Activated CD4-positive, alpha-beta T cell treated with anti-CD3 and anti-CD28 coated beads, Interleukin-2, amount 10 ng/mL, durations not matched to agents 7 days and 5 days (primary cell): ENCODE measurements at regions not wholly inside any gene's neighbourhood (a gene's known extent, or its start where the extent isn't known, plus 50 kb on each side); places are given as distances from the start of the nearest gene placed in this dataset.
A peak's percentile ranks its signal among the peaks of the same experiment; 100 is the strongest.
"Not testable (repeated sequence)": the region's sequence is repeated elsewhere in the genome, so short reads cannot be mapped to it uniquely, and the experiment has no call there.

Experiments
- CTCF ChIA-PET: fragments of 350-600 bp; sonication (Branson Sonifier 250); formaldehyde crosslinking; loops from one replicate; lab custom pipeline; 2021; ENCODE audit warnings: antibody characterized with exemption; lab: Charles Lee
- POLR2A ChIA-PET: fragments of 350-600 bp; sonication (Branson Sonifier 250); formaldehyde crosslinking; loops from one replicate; lab custom pipeline; 2021; ENCODE audit warnings: antibody characterized with exemption; lab: Charles Lee
- DNase-seq: peaks from one replicate; pipeline ENCODE4 v3.0.0-alpha.2; 2020
- H3K27ac Mint-ChIP-seq: one replicate; pipeline ENCODE4 v1.8.0; 2021; ENCODE audit warnings: mild to moderate bottlenecking, moderate library complexity, mixed read lengths
- H3K27me3 Mint-ChIP-seq: one replicate; pipeline ENCODE4 v1.8.0; 2021; ENCODE audit warnings: mixed read lengths
- H3K36me3 Mint-ChIP-seq: one replicate; pipeline ENCODE4 v1.8.0; 2021; ENCODE audit warnings: low read depth, mixed read lengths
- H3K4me1 Mint-ChIP-seq: one replicate; pipeline ENCODE4 v1.8.0; 2021; ENCODE audit warnings: mixed read lengths
- H3K4me3 Mint-ChIP-seq: one replicate; pipeline ENCODE4 v1.8.0; 2021; ENCODE audit warnings: mild to moderate bottlenecking, moderate library complexity, mixed read lengths
- H3K9me3 Mint-ChIP-seq: one replicate; pipeline ENCODE4 v1.8.0; 2021; ENCODE audit warnings: mixed read lengths

DNA sequence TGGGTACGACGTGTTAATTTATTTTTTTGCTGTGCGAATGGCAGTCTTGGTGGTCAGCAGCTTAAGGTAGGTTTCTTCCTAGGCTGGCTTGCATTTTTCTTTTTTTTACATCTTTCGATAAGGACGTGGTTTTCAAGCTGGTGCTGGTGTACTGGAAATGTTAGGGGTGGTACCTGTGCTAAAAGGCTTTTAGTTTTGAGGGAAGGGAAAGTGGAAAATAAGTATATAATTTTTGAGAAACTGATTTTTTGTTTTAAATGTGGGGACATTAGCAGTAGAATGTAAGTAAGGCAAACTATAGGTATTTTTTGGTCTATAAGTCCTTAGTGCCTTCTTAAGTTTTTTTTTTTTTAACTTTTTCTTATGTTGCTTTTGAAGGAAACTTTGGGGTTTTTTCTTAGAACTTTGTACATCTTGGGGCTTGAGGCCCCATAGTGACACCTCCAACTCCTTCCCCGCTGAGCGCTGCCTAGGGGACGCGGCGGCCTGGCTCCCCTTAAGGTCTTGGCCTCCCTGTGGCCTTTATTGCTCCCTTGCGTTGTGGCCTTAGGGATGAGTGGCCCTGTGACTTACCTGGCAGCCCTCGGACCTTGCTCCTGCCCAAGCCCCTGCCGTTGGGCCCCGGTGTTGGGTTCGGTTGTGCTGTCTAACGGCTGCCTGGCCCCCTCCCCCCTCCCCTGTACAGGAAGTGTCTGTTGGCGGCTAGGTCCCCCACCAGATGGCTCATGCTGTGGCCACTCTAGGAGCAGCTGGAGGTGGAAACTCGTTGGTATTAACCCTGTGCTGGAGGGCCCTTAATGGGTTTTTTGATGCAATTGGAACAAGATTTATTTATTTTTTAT is 88.0 kb upstream of the RPRML start:
- POLR2A ChIA-PET = no interaction called here
- Mint-ChIP-seq H3K27ac (peak overlapping the region; percentile 94), H3K36me3 (peaks cover 27% of the 10 kb centered on the region), H3K9me3 (peaks cover 8% of the 10 kb centered on the region), H3K4me3 (peak overlapping the region; percentile 76), H3K27me3 (no peaks in the 10 kb centered on the region), H3K4me1 (peaks cover 36% of the 10 kb centered on the region)
- CTCF ChIA-PET = interaction anchor here (0.6 kb wide), 2 partner anchors 50 to 234 kb away, joined by 4 read pairs; no protein-coding TSS in a partner anchor
- DNase-seq = peak; percentile 87

DNA sequence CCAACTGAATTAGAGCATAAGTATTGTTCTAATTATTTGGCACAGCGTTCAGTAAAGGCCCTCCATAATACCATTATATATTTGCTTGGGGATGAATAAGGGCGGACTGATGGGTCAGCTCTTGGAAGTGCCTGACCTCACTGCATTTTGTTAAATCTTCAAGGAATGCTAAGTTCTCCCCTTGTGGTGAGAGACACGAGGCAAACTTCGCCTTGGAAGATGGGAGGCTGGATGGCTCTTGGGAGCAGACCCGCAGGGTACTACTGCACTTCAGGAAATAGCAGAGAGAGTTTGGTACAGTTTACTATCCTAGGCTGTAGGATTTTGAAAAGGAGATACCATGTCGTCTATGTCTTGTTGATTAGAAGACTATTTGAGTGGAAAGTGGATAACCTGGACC is 87.0 kb upstream of the RPRML start:
- H3K9me3 Mint-ChIP-seq = peaks cover 5% of the 10 kb centered on the region
- H3K4me3 Mint-ChIP-seq = peak overlapping the region; percentile 76
- peaks cover 23% of the 10 kb centered on the region for H3K36me3 Mint-ChIP-seq
- H3K4me1 Mint-ChIP-seq = peaks cover 28% of the 10 kb centered on the region
- no peaks in the 10 kb centered on the region for H3K27me3 Mint-ChIP-seq
- CTCF ChIA-PET = interaction anchor here (0.6 kb wide), 1 partner anchor 37 kb away, joined by 4 read pairs; no protein-coding TSS in a partner anchor
- POLR2A ChIA-PET = no interaction called here
- peak overlapping the region; percentile 94 for H3K27ac Mint-ChIP-seq
- DNase-seq = no peak

DNA sequence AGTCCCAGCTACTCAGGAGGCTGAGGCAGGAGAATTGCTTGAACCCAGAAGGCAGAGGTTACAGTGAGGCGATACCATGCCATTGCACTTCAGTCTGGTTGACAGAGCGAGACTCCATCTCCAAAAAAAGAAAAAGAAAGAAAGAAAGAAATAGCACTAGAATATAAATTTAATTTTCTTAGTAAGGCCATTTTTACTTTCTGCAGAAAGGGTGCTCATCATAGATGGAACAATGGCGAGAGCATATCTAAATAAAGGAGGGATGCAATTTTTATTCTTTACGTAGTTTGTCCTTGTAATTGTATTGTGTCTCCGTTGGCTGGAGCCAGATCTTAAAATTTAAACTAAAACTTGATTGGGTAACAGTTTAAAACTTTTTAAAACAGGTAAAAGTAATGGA is 85.6 kb upstream of the RPRML start:
- no peak for DNase-seq
- no peak overlapping the region for H3K4me3 Mint-ChIP-seq
- peaks cover 20% of the 10 kb centered on the region for H3K4me1 Mint-ChIP-seq
- H3K36me3 Mint-ChIP-seq = peaks cover 15% of the 10 kb centered on the region
- POLR2A ChIA-PET = no interaction called here
- H3K9me3 Mint-ChIP-seq = no peaks in the 10 kb centered on the region
- CTCF ChIA-PET = no interaction called here
- no peaks in the 10 kb centered on the region for H3K27me3 Mint-ChIP-seq
- no peak overlapping the region for H3K27ac Mint-ChIP-seq

DNA sequence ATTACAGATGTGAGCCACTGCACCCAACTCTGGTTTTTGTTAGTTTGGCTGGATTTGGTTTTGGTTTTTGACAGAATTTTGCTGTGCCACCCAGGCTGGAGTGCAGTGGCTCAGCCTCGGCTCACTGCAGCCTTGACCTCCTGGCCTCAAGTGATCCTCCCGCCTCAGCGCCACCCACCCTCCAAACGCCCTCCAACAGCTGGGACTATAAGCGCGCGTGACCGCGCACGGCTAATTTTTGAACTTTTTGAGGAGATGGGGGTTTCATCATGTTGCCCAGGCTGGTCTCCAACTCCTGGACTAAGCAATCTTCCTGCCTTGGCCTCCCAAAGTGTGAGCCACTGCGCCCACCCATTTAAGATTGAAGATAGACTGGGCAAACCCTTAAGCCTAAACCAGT is 84.4 kb upstream of the RPRML start:
- Mint-ChIP-seq H3K4me1 (peaks cover 16% of the 10 kb centered on the region), H3K27me3 (no peaks in the 10 kb centered on the region), H3K36me3 (peaks cover 15% of the 10 kb centered on the region), H3K9me3 (no peaks in the 10 kb centered on the region), H3K27ac (no peak overlapping the region), H3K4me3 (no peak overlapping the region)
- DNase-seq = no peak
- ChIA-PET POLR2A (no interaction called here), CTCF (interaction anchor here (0.9 kb wide), 1 partner anchor 121 kb away, joined by 3 read pairs; no protein-coding TSS in a partner anchor)

DNA sequence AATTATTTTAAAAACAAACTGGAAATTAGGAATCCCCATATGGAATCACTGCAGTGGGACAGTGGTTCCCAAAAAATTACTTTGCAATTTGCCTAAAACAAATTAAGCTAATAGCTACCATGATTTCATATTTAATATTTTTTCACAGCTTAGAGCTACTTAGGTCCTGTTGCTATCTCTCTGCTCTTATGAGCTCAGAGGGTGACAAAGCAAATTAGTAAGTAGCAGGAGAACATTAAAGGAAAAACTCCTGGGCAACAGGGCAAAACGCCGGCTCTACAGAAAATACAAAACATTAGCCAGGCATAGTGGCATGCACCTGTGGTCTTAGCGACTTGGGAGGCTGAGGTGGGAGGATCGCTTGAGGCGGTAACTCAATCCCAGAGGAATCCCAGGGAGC is 83.8 kb upstream of the RPRML start:
- H3K27me3 Mint-ChIP-seq, DNase-seq, H3K27ac Mint-ChIP-seq, H3K9me3 Mint-ChIP-seq, H3K4me3 Mint-ChIP-seq: not testable (repeated sequence)
- ChIA-PET CTCF (interaction anchor here (0.9 kb wide), 1 partner anchor 121 kb away, joined by 3 read pairs; no protein-coding TSS in a partner anchor), POLR2A (interaction anchor here (0.7 kb wide), 1 partner anchor 35 kb away, joined by 3 read pairs; no protein-coding TSS in a partner anchor)
- Mint-ChIP-seq H3K4me1 (peaks cover 13% of the 10 kb centered on the region), H3K36me3 (peaks cover 15% of the 10 kb centered on the region)

- peaks cover 24% of the 10 kb centered on the region for H3K36me3 Mint-ChIP-seq
- DNase-seq, H3K4me1 Mint-ChIP-seq, H3K4me3 Mint-ChIP-seq, H3K27ac Mint-ChIP-seq, H3K27me3 Mint-ChIP-seq, POLR2A ChIA-PET, H3K9me3 Mint-ChIP-seq: not testable (repeated sequence)
- CTCF ChIA-PET = interaction anchor here (0.6 kb wide), 1 partner anchor 565 kb away, joined by 4 read pairs; no protein-coding TSS in a partner anchor
Observed at GRCh38 chr17:47060005-47060404, 81.0 kb upstream of the RPRML start.

GRCh38 chr17:47057830-47058229 is 78.8 kb upstream of the RPRML start:
- peaks cover 22% of the 10 kb centered on the region for H3K36me3 Mint-ChIP-seq
- DNase-seq = no peak
- no peaks in the 10 kb centered on the region for H3K27me3 Mint-ChIP-seq
- POLR2A ChIA-PET = no interaction called here
- no peaks in the 10 kb centered on the region for H3K4me1 Mint-ChIP-seq
- no peak overlapping the region for H3K27ac Mint-ChIP-seq
- CTCF ChIA-PET = no interaction called here
- H3K4me3 Mint-ChIP-seq = no peak overlapping the region
- no peaks in the 10 kb centered on the region for H3K9me3 Mint-ChIP-seq

GRCh38 chr17:47057279-47057678 is 78.2 kb upstream of the RPRML start:
- peaks cover 25% of the 10 kb centered on the region for H3K36me3 Mint-ChIP-seq
- POLR2A ChIA-PET, H3K27me3 Mint-ChIP-seq, H3K4me1 Mint-ChIP-seq, CTCF ChIA-PET, H3K4me3 Mint-ChIP-seq, DNase-seq, H3K9me3 Mint-ChIP-seq, H3K27ac Mint-ChIP-seq: not testable (repeated sequence)

- POLR2A ChIA-PET, DNase-seq, H3K4me3 Mint-ChIP-seq, H3K27ac Mint-ChIP-seq, CTCF ChIA-PET, H3K4me1 Mint-ChIP-seq, H3K27me3 Mint-ChIP-seq, H3K9me3 Mint-ChIP-seq: not testable (repeated sequence)
- H3K36me3 Mint-ChIP-seq = peaks cover 26% of the 10 kb centered on the region
Observed at GRCh38 chr17:47056687-47057086, 77.6 kb upstream of the RPRML start.
